Adrenal gland (tissue), 9 donors: ENCODE measurements at regions not wholly inside any gene's neighbourhood (a gene's known extent, or its start where the extent isn't known, plus 50 kb on each side); places are given as distances from the start of the nearest gene placed in this dataset.

Experiments
- DNase-seq, 7 donors: peaks; one replicate each; pipeline ENCODE4 v3.0.0-alpha.2; 2019 to 2020
- H3K27ac ChIP-seq, 5 donors: fragments of 200-600 bp; sonication (generic) in 4 of 5; 1 replicate in 3 of 5; 2 replicates in 2 of 5; pipeline versions ENCODE4 v1.5.1 to v1.8.0; 2016 to 2020; ENCODE audit warnings: mild to moderate bottlenecking in 1 of 5
- H3K27me3 ChIP-seq: fragments of 200-600 bp; 2 replicates; pipeline ENCODE4 v1.8.0; 2021
- H3K36me3 ChIP-seq, 2 donors: fragments of 200-600 bp; replicated peaks in 1 of 2; 1 replicate in 1 of 2; 2 replicates in 1 of 2; pipeline versions ENCODE4 v1.5.1 to v1.8.0; 2018 to 2022
- H3K4me1 ChIP-seq, 2 donors: fragments of 200-600 bp; replicated peaks in 1 of 2; 1 replicate in 1 of 2; 2 replicates in 1 of 2; pipeline versions ENCODE4 v1.5.1 to v1.8.0; 2018 to 2021
- H3K4me3 ChIP-seq, 4 donors: fragments of 200-600 bp; sonication (generic) in 3 of 4; one replicate each; pipeline ENCODE4 v1.5.1; 2016 to 2018
- H3K9me3 ChIP-seq, 3 donors: fragments of 200-600 bp; sonication (generic) in 1 of 3; replicated peaks in 1 of 3; 1 replicate in 2 of 3; 2 replicates in 1 of 3; pipeline versions ENCODE4 v1.5.1 to v1.8.0; 2016 to 2021
- CTCF ChIP-seq, 6 experiments: fragments of 450-650 bp in 4 of 6; fragments of 200-600 bp in 2 of 6; sonication (generic) in 1 of 6; IDR thresholded peaks; 1 replicate in 5 of 6; 2 replicates in 1 of 6; pipeline versions ENCODE4 v1.5.1 to v1.8.0; 2016 to 2021; ENCODE audit warnings: antibody characterized with exemption in 6 of 6, mild to moderate bottlenecking in 2 of 6, moderate library complexity in 1 of 6
- POLR2A ChIP-seq, 2 donors: fragments of 450-650 bp; IDR thresholded peaks; one replicate each; pipeline ENCODE4 v1.6.1; 2017; ENCODE audit warnings: antibody characterized with exemption in 2 of 2, mild to moderate bottlenecking in 2 of 2, moderate library complexity in 1 of 2
- WGBS, 4 donors: extraction: QIAGEN DNeasy Blood & Tissue Kit in 2 of 4; methylation state at CpG; one replicate each; pipeline versions ENCODE4 v1.1.5 to v1.1.7; 2013 to 2017; 5-methylcytosine and 5-hydroxymethylcytosine counted together
- intact Hi-C, 2 donors: fragments of 100-400 bp; cut with DNase I; formaldehyde crosslinking; loops; one replicate each; pipeline versions ENCODE4 v1.14.1 to v1.15.0; 2022 to 2023
- donor health status: healthy with polysubstance abuse.
- donor health status: Bipolar disorder and iron deficiency.
- donor health status: DM: yes; HTN: yes; CAD: no.
- donor health status: DM: no; HTN: no; CAD: no.
- donor health status: DM: no; HTN: no; CAD: no.

GRCh38 chr1:29438991-29439390, 202.7 kb downstream of the PTPRU start:
- Histone ChIP-seq H3K27ac (no peak overlapping the region), H3K9me3 (no peaks in the 10 kb centered on the region), H3K27me3 (peaks cover 7% of the 10 kb centered on the region), H3K4me1 (no peaks in the 10 kb centered on the region), H3K4me3 (no peak overlapping the region), H3K36me3 (no peaks in the 10 kb centered on the region)
- TF ChIP-seq CTCF (IDR thresholded peaks at IDR 0.05) = no peak
- no peak for TF ChIP-seq POLR2A (IDR thresholded peaks at IDR 0.05)
- intact Hi-C loops = no loop called here
- DNase-seq = no peak
- WGBS, 4 donors = 76 to 83% (median 81%) methylated on average over 9 to 10 of the region's 10 CpGs

GRCh38 chr1:29437946-29438345, 201.6 kb downstream of the PTPRU start:
- intact Hi-C loops = no loop called here
- Histone ChIP-seq H3K27me3 (peaks cover 7% of the 10 kb centered on the region), H3K27ac (no peak overlapping the region), H3K36me3 (no peaks in the 10 kb centered on the region), H3K4me3 (no peak overlapping the region), H3K4me1 (no peaks in the 10 kb centered on the region), H3K9me3 (no peaks in the 10 kb centered on the region)
- TF ChIP-seq POLR2A (IDR thresholded peaks at IDR 0.05) (no peak), CTCF (IDR thresholded peaks at IDR 0.05) (no peak)
- 66 to 84% (median 72%) methylated on average over 4 of the region's 4 CpGs for WGBS, 4 donors
- no peak for DNase-seq

DNA sequence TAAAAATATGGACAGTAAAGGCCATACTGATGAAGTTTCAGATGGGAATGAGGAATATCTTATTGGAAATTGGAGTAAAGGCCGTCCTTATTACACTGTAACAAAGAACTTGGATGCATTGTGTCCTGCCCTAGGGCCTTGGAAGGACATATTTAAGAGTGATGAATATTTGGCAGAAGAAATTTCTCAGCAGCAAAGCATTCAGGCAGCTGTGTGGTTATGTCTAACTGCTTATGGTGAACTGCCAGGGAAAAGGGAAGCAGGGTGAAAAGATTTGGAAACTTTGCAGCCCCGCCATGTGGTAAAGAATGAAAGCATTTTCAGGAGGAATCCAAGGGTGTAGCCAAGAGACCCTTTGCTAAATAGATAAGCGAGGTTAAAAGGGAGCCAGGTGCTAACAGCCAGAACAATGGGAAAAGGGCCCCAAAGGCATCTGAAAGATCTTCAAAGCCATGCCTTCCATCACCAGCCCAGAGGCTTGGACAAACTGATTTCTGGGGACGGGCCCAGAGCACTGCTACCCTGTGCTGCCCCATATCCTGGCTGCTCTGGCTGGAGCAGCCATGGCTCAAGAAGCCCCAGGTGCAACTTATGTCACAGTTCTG, 200.0 kb downstream of the PTPRU start:
- 57 to 70% (median 64%) methylated on average over 3 to 4 of the region's 4 CpGs for WGBS, 4 donors
- H3K4me3 ChIP-seq = no peak overlapping the region
- H3K36me3 ChIP-seq = no peaks in the 10 kb centered on the region
- intact Hi-C loops = no loop called here
- H3K27ac ChIP-seq = no peak overlapping the region
- no peak for DNase-seq
- H3K4me1 ChIP-seq = no peaks in the 10 kb centered on the region
- peaks cover 7% of the 10 kb centered on the region for H3K27me3 ChIP-seq
- TF ChIP-seq CTCF (IDR thresholded peaks at IDR 0.05) (no peak), POLR2A (IDR thresholded peaks at IDR 0.05) (no peak)
- no peaks in the 10 kb centered on the region for H3K9me3 ChIP-seq

GRCh38 chr1:29433830-29434229, 197.5 kb downstream of the PTPRU start:
- WGBS, 4 donors = 67 to 75% (median 72%) methylated on average over 3 of the region's 3 CpGs
- no peak overlapping the region for H3K4me3 ChIP-seq
- H3K4me1 ChIP-seq = no peaks in the 10 kb centered on the region
- no peaks in the 10 kb centered on the region for H3K9me3 ChIP-seq
- no peak for TF ChIP-seq POLR2A (IDR thresholded peaks at IDR 0.05)
- no peak for TF ChIP-seq CTCF (IDR thresholded peaks at IDR 0.05)
- H3K27ac ChIP-seq = no peak overlapping the region
- H3K27me3 ChIP-seq = no peaks in the 10 kb centered on the region
- no peak for DNase-seq
- intact Hi-C loops = no loop called here
- no peaks in the 10 kb centered on the region for H3K36me3 ChIP-seq
